HEK293 (cell line): ENCODE measurements at regions not wholly inside any gene's neighbourhood (a gene's known extent, or its start where the extent isn't known, plus 50 kb on each side); places are given as distances from the start of the nearest gene placed in this dataset.

ENCODE experiments used
- CTCF ChIP-seq: fragments of 450-650 bp; formaldehyde crosslinking; IDR thresholded peaks from 2 replicates; pipeline ENCODE4 v1.5.1; 2016; ENCODE audit warnings: missing biosample characterization, missing genetic modification characterization
- KLF1 ChIP-seq: fragments of 450-650 bp; formaldehyde crosslinking; IDR thresholded peaks from 2 replicates; pipeline ENCODE4 v1.5.1; 2016; ENCODE audit warnings: missing biosample characterization, missing genetic modification characterization
- REPIN1 ChIP-seq: fragments of 450-650 bp; formaldehyde crosslinking; IDR thresholded peaks from 2 replicates; pipeline ENCODE4 v1.5.1; 2017; ENCODE audit warnings: missing biosample characterization, missing genetic modification characterization, low read depth
- TRIM28 ChIP-seq: IDR thresholded peaks from 2 replicates; pipeline ENCODE4 v1.6.1; 2011; ENCODE audit warnings: low read length, control low read depth, borderline replicate concordance
- ZFP69B ChIP-seq: fragments of 450-650 bp; formaldehyde crosslinking; IDR thresholded peaks from 2 replicates; pipeline ENCODE4 v1.5.1; 2016; ENCODE audit warnings: missing biosample characterization, missing genetic modification characterization
- ZNF211 ChIP-seq: fragments of 450-650 bp; formaldehyde crosslinking; IDR thresholded peaks from 2 replicates; pipeline ENCODE4 v1.5.1; 2016; ENCODE audit warnings: low read depth, missing biosample characterization, missing genetic modification characterization
- TF ChIP-seq, protein P1 (sequence below): fragments of 450-650 bp; formaldehyde crosslinking; IDR thresholded peaks from 2 replicates; pipeline ENCODE4 v1.5.1; 2016; ENCODE audit warnings: missing biosample characterization, missing genetic modification characterization, borderline replicate concordance
- TF ChIP-seq, protein P2 (sequence below): fragments of 450-650 bp; formaldehyde crosslinking; IDR thresholded peaks from 2 replicates; pipeline ENCODE4 v1.5.1; 2017; ENCODE audit warnings: missing biosample characterization, missing genetic modification characterization

DNA sequence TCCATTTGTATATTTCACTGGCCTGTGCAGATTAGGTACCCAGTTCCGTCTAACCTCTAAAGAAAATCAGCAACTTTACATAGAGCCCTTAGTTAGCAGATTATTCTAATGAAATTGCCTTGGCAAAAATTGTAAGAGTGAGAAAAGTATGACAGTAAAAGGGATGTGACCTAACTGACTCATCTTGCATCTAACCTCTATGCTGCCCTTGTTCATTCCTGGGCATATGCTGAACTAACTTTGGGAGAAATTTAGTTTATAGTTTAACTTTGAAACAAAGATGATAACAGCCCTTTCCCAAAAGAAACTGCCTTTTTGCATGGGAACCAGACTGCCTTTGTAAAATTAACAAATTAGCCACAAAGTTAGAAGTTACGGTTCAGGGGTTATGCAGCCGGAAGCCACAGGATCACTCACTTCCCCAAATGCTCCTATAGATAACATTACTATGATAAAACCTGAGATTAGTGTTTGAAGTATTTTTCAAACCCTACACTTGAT lies 839.8 kb upstream of the ALCAM start:
- TF ChIP-seq TRIM28 (no peak), ZNF211 (tag by site-specific recombination) (no peak), REPIN1 (no peak), ZFP69B (tag by site-specific recombination) (no peak), KLF1 (tag by site-specific recombination) (no peak), CTCF (tag by site-specific recombination) (no peak)
- TF ChIP-seq, protein P1, sequence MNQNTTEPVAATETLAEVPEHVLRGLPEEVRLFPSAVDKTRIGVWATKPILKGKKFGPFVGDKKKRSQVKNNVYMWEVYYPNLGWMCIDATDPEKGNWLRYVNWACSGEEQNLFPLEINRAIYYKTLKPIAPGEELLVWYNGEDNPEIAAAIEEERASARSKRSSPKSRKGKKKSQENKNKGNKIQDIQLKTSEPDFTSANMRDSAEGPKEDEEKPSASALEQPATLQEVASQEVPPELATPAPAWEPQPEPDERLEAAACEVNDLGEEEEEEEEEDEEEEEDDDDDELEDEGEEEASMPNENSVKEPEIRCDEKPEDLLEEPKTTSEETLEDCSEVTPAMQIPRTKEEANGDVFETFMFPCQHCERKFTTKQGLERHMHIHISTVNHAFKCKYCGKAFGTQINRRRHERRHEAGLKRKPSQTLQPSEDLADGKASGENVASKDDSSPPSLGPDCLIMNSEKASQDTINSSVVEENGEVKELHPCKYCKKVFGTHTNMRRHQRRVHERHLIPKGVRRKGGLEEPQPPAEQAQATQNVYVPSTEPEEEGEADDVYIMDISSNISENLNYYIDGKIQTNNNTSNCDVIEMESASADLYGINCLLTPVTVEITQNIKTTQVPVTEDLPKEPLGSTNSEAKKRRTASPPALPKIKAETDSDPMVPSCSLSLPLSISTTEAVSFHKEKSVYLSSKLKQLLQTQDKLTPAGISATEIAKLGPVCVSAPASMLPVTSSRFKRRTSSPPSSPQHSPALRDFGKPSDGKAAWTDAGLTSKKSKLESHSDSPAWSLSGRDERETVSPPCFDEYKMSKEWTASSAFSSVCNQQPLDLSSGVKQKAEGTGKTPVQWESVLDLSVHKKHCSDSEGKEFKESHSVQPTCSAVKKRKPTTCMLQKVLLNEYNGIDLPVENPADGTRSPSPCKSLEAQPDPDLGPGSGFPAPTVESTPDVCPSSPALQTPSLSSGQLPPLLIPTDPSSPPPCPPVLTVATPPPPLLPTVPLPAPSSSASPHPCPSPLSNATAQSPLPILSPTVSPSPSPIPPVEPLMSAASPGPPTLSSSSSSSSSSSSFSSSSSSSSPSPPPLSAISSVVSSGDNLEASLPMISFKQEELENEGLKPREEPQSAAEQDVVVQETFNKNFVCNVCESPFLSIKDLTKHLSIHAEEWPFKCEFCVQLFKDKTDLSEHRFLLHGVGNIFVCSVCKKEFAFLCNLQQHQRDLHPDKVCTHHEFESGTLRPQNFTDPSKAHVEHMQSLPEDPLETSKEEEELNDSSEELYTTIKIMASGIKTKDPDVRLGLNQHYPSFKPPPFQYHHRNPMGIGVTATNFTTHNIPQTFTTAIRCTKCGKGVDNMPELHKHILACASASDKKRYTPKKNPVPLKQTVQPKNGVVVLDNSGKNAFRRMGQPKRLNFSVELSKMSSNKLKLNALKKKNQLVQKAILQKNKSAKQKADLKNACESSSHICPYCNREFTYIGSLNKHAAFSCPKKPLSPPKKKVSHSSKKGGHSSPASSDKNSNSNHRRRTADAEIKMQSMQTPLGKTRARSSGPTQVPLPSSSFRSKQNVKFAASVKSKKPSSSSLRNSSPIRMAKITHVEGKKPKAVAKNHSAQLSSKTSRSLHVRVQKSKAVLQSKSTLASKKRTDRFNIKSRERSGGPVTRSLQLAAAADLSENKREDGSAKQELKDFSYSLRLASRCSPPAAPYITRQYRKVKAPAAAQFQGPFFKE (tag by site-specific recombination) = no peak
- TF ChIP-seq, protein P2, sequence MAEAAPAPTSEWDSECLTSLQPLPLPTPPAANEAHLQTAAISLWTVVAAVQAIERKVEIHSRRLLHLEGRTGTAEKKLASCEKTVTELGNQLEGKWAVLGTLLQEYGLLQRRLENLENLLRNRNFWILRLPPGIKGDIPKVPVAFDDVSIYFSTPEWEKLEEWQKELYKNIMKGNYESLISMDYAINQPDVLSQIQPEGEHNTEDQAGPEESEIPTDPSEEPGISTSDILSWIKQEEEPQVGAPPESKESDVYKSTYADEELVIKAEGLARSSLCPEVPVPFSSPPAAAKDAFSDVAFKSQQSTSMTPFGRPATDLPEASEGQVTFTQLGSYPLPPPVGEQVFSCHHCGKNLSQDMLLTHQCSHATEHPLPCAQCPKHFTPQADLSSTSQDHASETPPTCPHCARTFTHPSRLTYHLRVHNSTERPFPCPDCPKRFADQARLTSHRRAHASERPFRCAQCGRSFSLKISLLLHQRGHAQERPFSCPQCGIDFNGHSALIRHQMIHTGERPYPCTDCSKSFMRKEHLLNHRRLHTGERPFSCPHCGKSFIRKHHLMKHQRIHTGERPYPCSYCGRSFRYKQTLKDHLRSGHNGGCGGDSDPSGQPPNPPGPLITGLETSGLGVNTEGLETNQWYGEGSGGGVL (tag by site-specific recombination) = no peak
